GM10248 (cell line): ENCODE measurements at regions not wholly inside any gene's neighbourhood (a gene's known extent, or its start where the extent isn't known, plus 50 kb on each side); places are given as distances from the start of the nearest gene placed in this dataset.

Experiments used
- CTCF ChIA-PET: fragments of 300-600 bp; sonication (Branson Sonifier 250); formaldehyde crosslinking; extraction: SDS; loops from one replicate; lab custom pipeline; 2021; ENCODE audit warnings: antibody characterized with exemption; lab: Yijun Ruan, JAX
- POLR2A ChIA-PET: fragments of 350-650 bp; sonication (Branson Sonifier 250); formaldehyde crosslinking; extraction: SDS; loops from one replicate; lab custom pipeline; 2020; ENCODE audit warnings: antibody characterized with exemption; lab: Yijun Ruan, JAX
- DNase-seq: peaks from one replicate; pipeline ENCODE4 v3.0.0; 2012; ENCODE audit errors: extremely low spot score
- TF ChIP-seq, protein P1 (sequence below): IDR thresholded peaks from 2 replicates; pipeline ENCODE4 v1.5.1; 2012; ENCODE audit warnings: mild to moderate bottlenecking, low read depth; ENCODE audit errors: extremely low read depth, missing control alignments, control extremely low read depth

GRCh38 chr10:42969147-42969546 is 107.7 kb upstream of the RET start:
- TF ChIP-seq, protein P1, sequence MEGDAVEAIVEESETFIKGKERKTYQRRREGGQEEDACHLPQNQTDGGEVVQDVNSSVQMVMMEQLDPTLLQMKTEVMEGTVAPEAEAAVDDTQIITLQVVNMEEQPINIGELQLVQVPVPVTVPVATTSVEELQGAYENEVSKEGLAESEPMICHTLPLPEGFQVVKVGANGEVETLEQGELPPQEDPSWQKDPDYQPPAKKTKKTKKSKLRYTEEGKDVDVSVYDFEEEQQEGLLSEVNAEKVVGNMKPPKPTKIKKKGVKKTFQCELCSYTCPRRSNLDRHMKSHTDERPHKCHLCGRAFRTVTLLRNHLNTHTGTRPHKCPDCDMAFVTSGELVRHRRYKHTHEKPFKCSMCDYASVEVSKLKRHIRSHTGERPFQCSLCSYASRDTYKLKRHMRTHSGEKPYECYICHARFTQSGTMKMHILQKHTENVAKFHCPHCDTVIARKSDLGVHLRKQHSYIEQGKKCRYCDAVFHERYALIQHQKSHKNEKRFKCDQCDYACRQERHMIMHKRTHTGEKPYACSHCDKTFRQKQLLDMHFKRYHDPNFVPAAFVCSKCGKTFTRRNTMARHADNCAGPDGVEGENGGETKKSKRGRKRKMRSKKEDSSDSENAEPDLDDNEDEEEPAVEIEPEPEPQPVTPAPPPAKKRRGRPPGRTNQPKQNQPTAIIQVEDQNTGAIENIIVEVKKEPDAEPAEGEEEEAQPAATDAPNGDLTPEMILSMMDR: no peak
- DNase-seq: peak; percentile 2
- CTCF ChIA-PET: no interaction called here
- POLR2A ChIA-PET: no interaction called here

- ChIA-PET POLR2A (no interaction called here), CTCF (interaction anchor here (1.1 kb wide), 1 partner anchor 17 kb away, joined by 3 read pairs; no protein-coding TSS in a partner anchor)
- TF ChIP-seq, protein P1: no peak
- DNase-seq: peak; percentile 5
Observed at GRCh38 chr10:42969909-42970308, 107.0 kb upstream of the RET start.

GRCh38 chr10:42970451-42971250 is 106.2 kb upstream of the RET start:
- TF ChIP-seq, protein P1: no peak
- ChIA-PET POLR2A (no interaction called here), CTCF (interaction anchor here (1.1 to 1.4 kb wide), 2 partner anchors 18 to 22 kb away, joined by 3 read pairs; no protein-coding TSS in a partner anchor)
- DNase-seq: peak; percentile 4

- CTCF ChIA-PET: interaction anchor here (1.1 to 1.4 kb wide), 2 partner anchors 18 to 23 kb away, joined by 3 read pairs; no protein-coding TSS in a partner anchor
- POLR2A ChIA-PET: no interaction called here
- TF ChIP-seq, protein P1: no peak
- DNase-seq: no peak
Observed at GRCh38 chr10:42971251-42971599, 105.6 kb upstream of the RET start.

DNA sequence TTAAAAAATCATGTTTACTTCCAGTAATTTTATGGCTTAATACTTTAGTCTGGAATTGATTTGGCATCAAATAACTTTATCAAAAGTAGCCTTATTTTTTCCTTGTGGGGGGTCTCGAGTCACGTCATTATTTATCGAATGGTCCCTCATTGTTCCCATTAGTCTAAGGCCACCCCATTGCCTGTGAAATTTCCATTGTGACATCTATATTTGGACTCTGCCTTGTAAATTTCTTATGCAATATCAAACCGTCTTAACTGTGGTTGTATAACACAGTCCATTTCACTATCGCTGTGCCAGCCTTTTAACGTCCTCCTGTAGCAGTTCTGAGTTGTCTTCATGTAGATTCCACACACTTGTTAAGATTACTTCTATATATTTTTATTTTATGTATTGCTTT is 103.9 kb upstream of the RET start:
- ChIA-PET POLR2A (no interaction called here), CTCF (no interaction called here)
- no peak for DNase-seq
- TF ChIP-seq, protein P1: no peak

- TF ChIP-seq, protein P1: no peak
- ChIA-PET POLR2A (no interaction called here), CTCF (interaction anchor here (1.3 kb wide), 1 partner anchor 37 kb away, joined by 3 read pairs; no protein-coding TSS in a partner anchor)
- no peak for DNase-seq
Observed at GRCh38 chr10:42973411-42973810, 103.5 kb upstream of the RET start.
